Lower lobe of right lung (tissue), 2 donors: ENCODE measurements at regions not wholly inside any gene's neighbourhood (a gene's known extent, or its start where the extent isn't known, plus 50 kb on each side); places are given as distances from the start of the nearest gene placed in this dataset.
A peak's percentile ranks its signal among the peaks of the same experiment; 100 is the strongest.

Experiments used
- ATAC-seq, 2 donors: fragments of 200-7000 bp; cut with Tn5 transposase; one replicate each; pipeline ENCODE4 v1.9.1; 2020 to 2022; ENCODE audit warnings: mild to moderate bottlenecking in 2 of 2, moderate library complexity in 2 of 2
- DNase-seq: peaks from one replicate; pipeline ENCODE4 v3.0.0-alpha.2; 2020
- H3K27ac ChIP-seq: fragments of 200-600 bp; one replicate; pipeline ENCODE4 v1.8.0; 2022
- H3K27me3 ChIP-seq: fragments of 200-600 bp; one replicate; pipeline ENCODE4 v1.8.0; 2022; ENCODE audit warnings: low read depth
- H3K36me3 ChIP-seq: fragments of 200-600 bp; one replicate; pipeline ENCODE4 v1.8.0; 2022; ENCODE audit warnings: mild to moderate bottlenecking
- H3K4me1 ChIP-seq: fragments of 200-600 bp; one replicate; pipeline ENCODE4 v1.8.0; 2022
- H3K4me3 ChIP-seq: fragments of 200-600 bp; one replicate; pipeline ENCODE4 v1.8.0; 2022; ENCODE audit warnings: mild to moderate bottlenecking
- H3K9me3 ChIP-seq: fragments of 200-600 bp; one replicate; pipeline ENCODE4 v1.8.0; 2022
- CTCF ChIP-seq: fragments of 200-600 bp; IDR thresholded peaks from one replicate; pipeline ENCODE4 v1.8.0; 2022; ENCODE audit warnings: antibody characterized with exemption, mild to moderate bottlenecking
- intact Hi-C: fragments of 100-400 bp; cut with DNase I; formaldehyde crosslinking; loops from one replicate; pipeline ENCODE4 v1.11.0; 2022
- donor health status: DM: no; HTN: yes; CAD: no; lungs with severe emphysema.

DNA sequence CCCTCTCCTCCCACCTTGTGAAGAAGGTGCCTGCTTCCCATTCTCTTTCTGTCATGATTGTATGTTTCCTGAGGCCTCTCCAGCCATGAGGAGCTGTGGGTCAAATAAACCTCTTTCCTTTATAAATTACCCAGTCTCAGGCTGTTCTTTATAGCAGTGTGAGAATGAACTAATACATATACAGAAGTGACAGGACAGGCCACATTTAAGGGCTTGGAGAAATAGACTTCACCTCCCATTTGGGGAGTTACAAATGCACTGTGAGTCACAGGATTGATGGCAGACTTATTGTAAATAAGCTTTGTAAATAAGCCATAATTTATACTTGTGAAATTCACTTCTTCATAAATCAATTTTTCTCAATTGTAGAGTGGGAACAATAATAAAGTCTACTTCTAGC lies 543.3 kb downstream of the LRRIQ3 start:
- Histone ChIP-seq H3K27ac (no peak overlapping the region), H3K27me3 (no peaks in the 10 kb centered on the region), H3K36me3 (no peaks in the 10 kb centered on the region), H3K4me3 (no peak overlapping the region), H3K4me1 (no peaks in the 10 kb centered on the region), H3K9me3 (no peaks in the 10 kb centered on the region)
- no peak for TF ChIP-seq CTCF
- DNase-seq = no peak
- intact Hi-C loops = no loop called here
- no peak for ATAC-seq

DNA sequence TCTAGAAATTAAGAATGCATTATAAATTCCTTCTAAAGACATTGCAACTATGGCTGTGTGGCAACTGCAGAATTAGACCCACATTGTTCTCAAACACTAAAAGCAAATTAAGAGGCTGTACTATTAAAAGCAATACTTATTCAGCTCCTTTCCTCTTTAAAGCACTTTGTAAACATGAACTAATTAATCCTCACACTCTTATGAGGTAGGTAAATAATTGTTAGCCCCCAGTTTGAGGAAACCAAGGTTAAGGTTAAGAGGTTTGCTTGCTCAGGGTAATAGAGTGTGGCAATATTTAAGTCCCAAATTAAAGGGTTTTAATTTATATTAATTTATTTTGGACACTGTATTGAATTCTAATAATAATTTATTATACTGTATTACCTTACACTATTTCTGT lies 553.8 kb downstream of the LRRIQ3 start:
- H3K4me3 ChIP-seq = no peak overlapping the region
- no peaks in the 10 kb centered on the region for H3K27me3 ChIP-seq
- DNase-seq = no peak
- peak; percentile 27 to 85 for ATAC-seq
- no peaks in the 10 kb centered on the region for H3K9me3 ChIP-seq
- intact Hi-C loops = no loop called here
- no peak for TF ChIP-seq CTCF
- H3K27ac ChIP-seq = no peak overlapping the region
- H3K4me1 ChIP-seq = no peaks in the 10 kb centered on the region
- no peaks in the 10 kb centered on the region for H3K36me3 ChIP-seq

- H3K27ac ChIP-seq = no peak overlapping the region
- no peaks in the 10 kb centered on the region for H3K27me3 ChIP-seq
- H3K36me3 ChIP-seq = no peaks in the 10 kb centered on the region
- no peaks in the 10 kb centered on the region for H3K9me3 ChIP-seq
- no peak for TF ChIP-seq CTCF
- intact Hi-C loops = no loop called here
- DNase-seq (no peak), ATAC-seq (no peak)
- no peak overlapping the region for H3K4me3 ChIP-seq
- no peaks in the 10 kb centered on the region for H3K4me1 ChIP-seq
Observed at GRCh38 chr1:73639494-73639893, 558.5 kb downstream of the LRRIQ3 start.

DNA sequence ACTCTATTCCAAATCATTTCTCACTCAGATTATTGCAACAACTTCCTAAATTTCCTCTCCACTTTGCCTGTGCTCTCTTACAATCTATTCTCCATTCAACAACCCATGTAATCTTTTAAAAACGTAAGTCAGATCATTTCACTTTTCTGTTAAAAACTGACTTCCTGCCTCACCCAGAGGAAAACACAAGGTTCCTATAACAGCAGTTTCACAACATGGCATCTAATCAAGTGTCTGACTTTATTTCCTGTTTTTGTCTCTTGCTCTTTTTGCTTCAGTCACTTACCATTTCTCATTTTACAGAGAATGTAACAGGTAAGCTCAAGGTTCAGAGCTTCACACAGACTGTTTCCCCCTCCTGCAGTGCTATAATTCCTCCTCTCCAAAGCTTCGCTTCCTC lies 560.7 kb downstream of the LRRIQ3 start:
- intact Hi-C loops = no loop called here
- no peaks in the 10 kb centered on the region for H3K4me1 ChIP-seq

DNA sequence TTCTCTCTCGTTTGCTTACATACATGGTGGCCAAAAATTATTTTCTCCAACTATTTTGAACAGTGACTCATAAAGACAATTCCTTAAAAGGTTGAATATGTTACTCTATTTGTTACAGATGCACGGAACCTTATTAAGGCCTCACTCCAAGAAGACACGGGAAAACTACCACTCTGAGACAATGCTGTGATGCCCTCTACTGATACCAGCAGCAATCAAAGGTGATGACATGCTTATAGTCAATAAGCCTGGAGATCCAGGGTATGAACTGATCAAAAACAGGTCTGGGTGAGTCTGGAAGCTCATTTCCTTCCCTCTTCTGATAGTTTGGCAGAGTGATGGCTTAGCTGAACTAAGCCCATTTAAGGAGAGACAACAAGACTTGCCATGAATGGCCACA lies 563.0 kb downstream of the LRRIQ3 start:
- Histone ChIP-seq H3K27me3 (no peaks in the 10 kb centered on the region), H3K4me1 (no peaks in the 10 kb centered on the region), H3K4me3 (no peak overlapping the region), H3K9me3 (no peaks in the 10 kb centered on the region), H3K36me3 (no peaks in the 10 kb centered on the region), H3K27ac (no peak overlapping the region)
- no peak for ATAC-seq
- intact Hi-C loops = no loop called here
- TF ChIP-seq CTCF = no peak
- no peak for DNase-seq

More for the DNA sequence above, 560.7 kb downstream of the LRRIQ3 start:
- no peak for TF ChIP-seq CTCF
- no peak for DNase-seq
- ATAC-seq = no peak
- Histone ChIP-seq H3K9me3 (no peaks in the 10 kb centered on the region), H3K36me3 (no peaks in the 10 kb centered on the region), H3K27ac (no peak overlapping the region), H3K4me3 (no peak overlapping the region), H3K27me3 (no peaks in the 10 kb centered on the region)

- DNase-seq = no peak
- Histone ChIP-seq H3K36me3 (no peaks in the 10 kb centered on the region), H3K4me1 (no peaks in the 10 kb centered on the region), H3K27ac (no peak overlapping the region), H3K9me3 (no peaks in the 10 kb centered on the region), H3K27me3 (no peaks in the 10 kb centered on the region), H3K4me3 (no peak overlapping the region)
- no peak for TF ChIP-seq CTCF
- no peak for ATAC-seq
- intact Hi-C loops = no loop called here
Observed at GRCh38 chr1:73627723-73628122, 570.3 kb downstream of the LRRIQ3 start.
